ENCODE measurements at regions not wholly inside any gene's neighbourhood (a gene's known extent, or its start where the extent isn't known, plus 50 kb on each side); places are given as distances from the start of the nearest gene placed in this dataset.

GRCh38 chr5:98102936-98103335 lies 670.5 kb upstream of the RGMB start (continued):
- no peak for TF ChIP-seq MXI1 (IDR thresholded peaks at IDR 0.05; ENCODE audit: borderline replicate concordance, low read depth, low read length)

GRCh38 chr5:98103807-98104206 lies 669.7 kb upstream of the RGMB start:
- peaks cover 0 to 3% of the 10 kb centered on the region in 2 experiments; a peak in 2 of 4 replicates for H3K79me1 ChIP-seq (ENCODE audit: low read depth in 1 of 2, low read length in 2 of 2)
- peak overlapping the region; percentile 13 for H2BK5ac ChIP-seq (ENCODE audit: low read depth, low read length, poor library complexity, severe bottlenecking)
- H2BK15ac ChIP-seq (ENCODE audit: low read depth, low read length) = 0 out of 3 replicates have a peak overlapping the region, but pooled peaks have one; percentile 36
- no CpG with 5 or more reads among the region's 5 CpGs for WGBS, 2 experiments (ENCODE audit: extremely low coverage in 2 of 2, insufficient read length in 1 of 2)
- no peak overlapping the region for H2AK9ac ChIP-seq (replicated peaks; ENCODE audit: low read depth, low read length, poor library complexity)
- peaks cover 4% of the 10 kb centered on the region; the same call in 1 of the 2 replicates for H3K4me1 ChIP-seq (ENCODE audit: control insufficient read depth, insufficient read depth, low read length)
- peak overlapping the region; percentile 72; the same call in 1 of the 2 replicates for H2AK5ac ChIP-seq (ENCODE audit: low read depth, low read length)
- no peak overlapping the region for H3K4ac ChIP-seq (ENCODE audit: low read depth, low read length)
- no peak overlapping the region for H3K4me2 ChIP-seq (ENCODE audit: low read depth, low read length)
- H3K9me1 ChIP-seq (ENCODE audit: insufficient read depth, low read length) = 0 out of 2 replicates have a peak, but pooled peaks cover 3% of the 10 kb centered on the region
- H3K18ac ChIP-seq (ENCODE audit: low read depth, low read length) = peak overlapping the region; percentile 48; the same call in 1 of the 2 replicates
- no peak overlapping the region for H3K27ac ChIP-seq (ENCODE audit: insufficient read depth, low read length)
- ChIA-PET POLR2A (ENCODE audit: unreplicated experiment) (no interaction called here), CTCF (no interaction called here)
- no peaks in the 10 kb centered on the region for H3K27me3 ChIP-seq (ENCODE audit: control insufficient read depth, insufficient read depth, low read length)
- H3K9ac ChIP-seq (ENCODE audit: low read depth, low read length) = no peak overlapping the region
- no peaks in the 10 kb centered on the region for H3K36me3 ChIP-seq (ENCODE audit: control insufficient read depth, insufficient read depth, low read length)
- H4K91ac ChIP-seq (ENCODE audit: insufficient read depth, low read depth, low read length) = peak overlapping the region; percentile 56; the same call in 1 of the 2 replicates
- TF ChIP-seq CEBPB (IDR thresholded peaks at IDR 0.05; ENCODE audit: low read depth, low read length) (no peak), CHD1 (IDR thresholded peaks at IDR 0.05; ENCODE audit: low read depth, low read length) (no peak), BHLHE40 (IDR thresholded peaks at IDR 0.05; ENCODE audit: low read depth, low read length) (no peak), MAZ (IDR thresholded peaks at IDR 0.05; ENCODE audit: borderline replicate concordance, low read depth, low read length) (no peak), USF2 (IDR thresholded peaks at IDR 0.05; ENCODE audit: low read depth, low read length) (no peak), MXI1 (IDR thresholded peaks at IDR 0.05; ENCODE audit: borderline replicate concordance, low read depth, low read length) (no peak)
- H2AFZ ChIP-seq (replicated peaks; ENCODE audit: low read length, poor library complexity) = no peak overlapping the region
- in situ Hi-C loops (cut with MboI; ENCODE audit: low sequenced_read_pairs) (no loop called here), intact Hi-C loops (cut with micrococcal nuclease) (loop anchor here (10.0 kb wide), 1 partner anchor 869 kb away; no protein-coding TSS in a partner anchor), dilution Hi-C loops (cut with HindIII; ENCODE audit: low sequenced_read_pairs, unreplicated experiment) (no loop called here)
- peak overlapping the region in 1 of 2 experiments; percentile 61; a peak in 3 of 4 replicates for H4K8ac ChIP-seq (ENCODE audit: low read depth in 2 of 2, low read length in 2 of 2)
- no peak overlapping the region for H3K23ac ChIP-seq (ENCODE audit: low read depth, low read length)
- peak overlapping the region; percentile 84 for H2BK20ac ChIP-seq (ENCODE audit: low read depth, low read length)
- peak overlapping the region; percentile 62; the same call in 1 of the 2 replicates for H2BK120ac ChIP-seq (ENCODE audit: low read depth, low read length)
- H3K4me3 ChIP-seq (ENCODE audit: insufficient read depth, low read depth, low read length) = no peak overlapping the region
- no peak overlapping the region for H4K5ac ChIP-seq (ENCODE audit: low read depth, low read length)
- DNase-seq (no peak), ATAC-seq (ENCODE audit: low read depth) (no peak)
- H3K9me3 ChIP-seq (ENCODE audit: control insufficient read depth, insufficient read depth, low read length) = no peaks in the 10 kb centered on the region
- no peak overlapping the region for H3K56ac ChIP-seq (ENCODE audit: extremely low read depth, insufficient read depth, low read length)
- H3K14ac ChIP-seq (replicated peaks; ENCODE audit: low read depth, low read length) = no peak overlapping the region
- no TSS peak for BruUV-seq (replicated peaks)
- H4K20me1 ChIP-seq (ENCODE audit: insufficient read depth, low read length) = no peaks in the 10 kb centered on the region
